Cardiac septum (tissue), 1 donor: ENCODE measurements at regions not wholly inside any gene's neighbourhood (a gene's known extent, or its start where the extent isn't known, plus 50 kb on each side); places are given as distances from the start of the nearest gene placed in this dataset.

Source experiments
- DNase-seq: peaks from one replicate; pipeline ENCODE4 v3.0.0-alpha.2; 2020; ENCODE audit warnings: low spot score
- intact Hi-C: fragments of 100-400 bp; cut with DNase I; formaldehyde crosslinking; loops from one replicate; pipeline ENCODE4 v1.14.0; 2022
- donor health status: DM: no; HTN: no; CAD: no.

DNA sequence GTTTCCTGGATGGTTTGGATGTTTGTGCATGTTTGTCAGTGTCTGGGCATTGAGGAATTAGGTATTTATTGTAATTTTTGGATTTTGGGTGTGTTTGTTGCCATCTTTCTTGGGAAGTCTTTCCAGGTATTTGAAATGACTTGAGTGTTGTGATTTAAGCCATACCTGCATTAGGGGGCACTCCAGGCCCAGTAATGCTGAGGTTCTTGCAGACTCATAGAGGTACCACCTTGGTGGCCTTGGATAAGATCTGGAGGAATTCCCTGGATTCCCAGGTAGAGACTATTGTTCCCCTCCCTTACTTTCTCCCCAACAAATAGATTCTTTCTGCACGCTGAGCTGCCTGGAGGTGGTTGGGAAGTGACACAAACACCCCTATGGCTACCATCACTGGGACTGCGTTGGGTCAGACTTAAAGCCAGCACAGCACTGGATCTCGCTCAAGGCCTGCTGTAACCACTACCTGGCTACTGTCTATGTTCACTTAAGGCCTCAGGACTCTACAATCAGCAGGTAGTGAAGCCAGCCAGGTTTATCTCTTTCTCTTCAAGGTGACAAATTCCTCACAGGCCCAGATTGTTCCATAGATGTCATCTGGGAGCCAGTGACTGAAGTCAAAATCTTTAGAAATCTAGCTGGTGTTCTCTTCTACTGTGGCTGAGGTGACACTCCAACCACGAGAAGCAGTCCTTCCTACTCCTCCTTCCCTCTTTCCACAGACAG lies 643.6 kb downstream of the PDHA2 start:
- no peak for DNase-seq
- intact Hi-C loops = no loop called here

DNA sequence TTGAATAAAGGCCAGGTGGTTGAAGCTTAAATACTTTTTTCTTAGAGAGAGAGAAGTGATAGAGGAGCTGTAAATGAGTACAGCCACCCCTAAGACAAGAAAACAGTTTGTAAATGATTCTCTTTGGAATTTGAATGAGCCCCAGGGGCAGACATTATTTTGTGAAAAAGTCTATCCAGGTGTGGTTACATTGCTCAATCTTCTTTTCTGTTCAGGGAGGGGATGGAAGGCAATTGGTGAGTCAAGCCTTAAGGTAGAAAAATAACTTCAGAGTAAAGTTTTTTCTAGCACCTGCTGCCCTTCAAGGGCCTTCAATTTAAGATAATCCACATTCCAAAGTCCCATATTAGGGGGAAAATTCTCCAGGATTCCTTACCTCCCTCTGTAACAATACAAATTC lies 646.7 kb downstream of the PDHA2 start:
- intact Hi-C loops = no loop called here
- DNase-seq = no peak

DNA sequence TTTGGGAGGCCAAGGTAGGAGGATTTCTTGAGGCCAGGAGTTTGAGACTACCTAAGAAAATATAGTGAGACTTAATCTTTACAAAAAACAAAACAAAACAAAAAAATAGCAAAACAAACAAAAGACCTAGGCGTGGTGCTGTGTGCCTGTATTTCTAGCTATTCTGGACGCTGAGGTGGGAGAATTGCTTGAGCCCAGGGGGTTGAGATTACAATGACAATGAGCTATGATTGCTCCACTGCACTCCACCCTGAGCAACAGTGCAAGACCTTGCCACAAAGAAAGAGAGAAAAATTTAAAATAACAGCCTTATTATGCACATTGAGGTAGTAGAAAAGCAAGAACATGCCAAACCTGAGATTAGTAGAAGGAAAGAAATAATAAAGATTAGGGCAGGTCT lies 657.7 kb downstream of the PDHA2 start:
- no peak for DNase-seq
- intact Hi-C loops = no loop called here

DNA sequence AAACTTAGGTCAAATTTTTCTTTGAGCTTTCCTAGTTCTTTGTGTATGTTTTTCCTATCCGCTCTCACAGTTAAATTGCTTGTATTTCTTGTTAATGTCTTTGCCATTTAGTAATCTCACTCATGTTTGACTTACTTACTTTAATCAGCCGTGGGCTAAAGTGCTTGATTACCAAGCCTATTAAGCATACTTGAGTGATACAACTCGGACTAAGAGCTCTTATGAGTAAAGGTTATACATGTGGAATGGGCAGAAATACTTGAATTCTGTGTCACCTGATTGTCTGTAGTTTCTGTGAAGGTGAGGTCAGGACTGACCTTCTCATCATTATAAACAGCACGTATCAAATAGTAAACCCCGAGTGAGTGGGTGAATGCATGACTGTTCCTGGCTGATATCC lies 664.5 kb downstream of the PDHA2 start:
- intact Hi-C loops = no loop called here
- no peak for DNase-seq

DNA sequence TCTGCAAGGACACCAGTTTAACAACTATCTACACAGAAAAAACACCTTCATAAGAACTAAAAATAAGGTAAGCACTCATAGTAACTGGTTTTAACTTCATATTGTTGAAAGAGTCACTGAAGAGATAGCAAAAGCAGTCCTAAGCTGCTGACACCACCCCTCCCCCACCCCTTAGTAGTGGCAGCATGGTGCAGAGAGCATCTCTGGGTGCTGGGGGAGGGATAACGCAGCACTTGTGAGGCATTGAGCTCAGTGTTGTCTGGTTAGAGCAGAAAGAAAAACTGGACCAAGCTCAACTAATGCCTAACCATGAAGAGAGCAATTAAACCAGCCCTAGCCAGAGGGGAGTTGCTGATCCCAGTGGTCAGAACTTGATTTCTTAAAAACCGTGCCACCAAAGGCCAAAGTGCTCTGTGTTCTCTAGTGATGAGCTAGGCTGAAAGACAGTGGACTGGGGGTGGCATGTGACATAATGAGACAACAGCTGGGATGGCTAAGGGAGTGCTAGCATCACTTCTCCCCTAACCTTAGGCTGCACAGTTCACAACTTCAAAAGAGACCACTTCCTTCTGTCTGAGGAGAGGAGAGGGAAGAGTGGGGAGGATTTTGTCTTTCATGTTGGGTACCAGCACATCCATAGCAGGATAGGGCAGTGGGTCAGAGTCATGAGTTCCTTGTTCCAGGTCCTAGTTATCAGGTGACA lies 669.3 kb downstream of the PDHA2 start:
- no peak for DNase-seq
- intact Hi-C loops = no loop called here

DNA sequence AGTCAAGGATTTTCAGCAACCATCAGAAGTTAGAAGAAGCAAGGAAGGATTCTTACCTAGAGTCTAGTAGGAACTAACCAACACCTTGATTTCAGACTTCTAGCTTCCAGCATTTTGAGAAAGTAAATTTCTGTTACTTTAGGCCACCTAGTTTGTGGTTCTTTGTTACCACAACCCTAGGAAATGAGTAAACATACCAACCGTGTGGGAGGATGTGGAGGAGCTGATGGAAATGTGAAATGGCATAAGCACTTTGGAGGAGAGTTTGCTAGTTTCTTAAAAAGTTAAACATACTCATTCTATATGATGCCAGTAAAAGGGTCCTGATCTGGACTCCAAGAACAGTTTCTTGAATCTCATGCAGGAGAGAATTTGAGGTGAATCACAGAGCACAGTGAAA lies 679.4 kb downstream of the PDHA2 start:
- no peak for DNase-seq
- intact Hi-C loops = no loop called here

DNA sequence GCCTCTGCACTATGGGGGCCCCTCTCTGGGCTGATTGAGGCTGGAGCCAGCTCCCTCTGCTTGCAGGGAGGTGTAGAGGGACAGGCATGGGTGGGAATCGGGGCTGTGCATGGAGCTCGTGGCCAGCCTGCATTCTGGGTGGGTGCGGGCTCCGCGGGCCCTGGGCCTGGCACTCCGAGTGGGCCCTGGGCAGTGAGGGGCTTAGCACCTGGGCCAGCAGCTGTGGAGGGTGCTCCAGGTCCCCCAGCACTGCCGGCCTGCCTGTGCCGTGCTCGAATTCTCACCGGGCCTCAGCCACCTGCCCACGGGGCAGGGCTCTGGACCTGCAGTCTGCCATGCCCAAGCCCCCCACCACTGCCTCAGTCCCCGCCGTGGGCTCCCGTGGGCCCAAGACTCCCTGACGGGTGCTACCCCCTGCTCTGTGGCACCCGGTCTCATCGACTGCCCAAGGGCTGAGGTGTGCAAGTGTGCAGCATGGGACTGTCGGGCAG lies 681.2 kb downstream of the PDHA2 start:
- intact Hi-C loops = no loop called here
- no peak for DNase-seq

DNA sequence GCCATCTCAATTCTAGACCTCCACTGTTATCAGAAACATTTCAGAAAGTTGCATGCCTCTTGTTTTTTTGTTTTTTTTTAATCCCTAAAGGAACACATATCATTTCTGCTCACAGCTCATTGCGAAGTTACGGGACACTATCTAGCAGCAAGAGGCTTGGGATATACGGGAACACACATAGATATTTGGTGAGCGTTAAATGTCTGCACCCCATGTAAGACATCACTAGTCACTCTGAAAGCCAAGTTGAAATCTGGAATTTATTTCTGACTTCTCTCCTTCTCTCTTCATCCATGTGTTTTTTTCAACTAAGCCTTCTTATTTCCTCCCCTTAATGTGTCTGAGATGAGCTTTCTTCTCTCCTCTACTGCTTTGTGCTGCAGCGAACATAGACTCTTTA lies 683.7 kb downstream of the PDHA2 start:
- intact Hi-C loops = no loop called here

DNA sequence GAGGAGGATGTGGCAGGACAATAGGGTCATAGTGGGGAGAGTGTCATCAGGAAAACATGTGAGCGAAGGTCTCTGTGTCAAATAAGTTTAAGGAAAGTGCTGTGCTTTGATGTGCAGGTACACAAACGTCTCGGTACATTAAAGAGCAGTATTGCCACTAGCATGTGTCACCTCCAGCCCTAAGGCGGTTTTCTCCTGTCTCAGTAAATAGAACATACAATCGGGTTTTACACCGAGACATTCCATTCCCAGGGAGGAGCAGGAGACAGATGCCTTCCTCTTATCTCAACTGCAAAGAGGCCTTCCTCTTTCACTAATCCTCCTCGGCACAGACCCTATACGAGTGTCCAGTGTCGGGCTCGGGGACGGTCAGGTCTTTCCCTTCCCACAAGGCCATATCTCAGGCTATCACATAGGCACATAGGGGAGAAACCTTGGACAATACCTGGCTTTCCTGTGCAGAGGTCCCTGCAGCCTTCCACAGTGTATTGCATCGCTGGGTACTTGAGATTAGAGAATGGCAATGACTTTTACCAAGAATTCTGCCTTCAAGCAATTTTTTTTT lies 684.5 kb downstream of the PDHA2 start:
- intact Hi-C loops = no loop called here
- no peak for DNase-seq

More for the DNA sequence above, 683.7 kb downstream of the PDHA2 start:
- DNase-seq = no peak

DNA sequence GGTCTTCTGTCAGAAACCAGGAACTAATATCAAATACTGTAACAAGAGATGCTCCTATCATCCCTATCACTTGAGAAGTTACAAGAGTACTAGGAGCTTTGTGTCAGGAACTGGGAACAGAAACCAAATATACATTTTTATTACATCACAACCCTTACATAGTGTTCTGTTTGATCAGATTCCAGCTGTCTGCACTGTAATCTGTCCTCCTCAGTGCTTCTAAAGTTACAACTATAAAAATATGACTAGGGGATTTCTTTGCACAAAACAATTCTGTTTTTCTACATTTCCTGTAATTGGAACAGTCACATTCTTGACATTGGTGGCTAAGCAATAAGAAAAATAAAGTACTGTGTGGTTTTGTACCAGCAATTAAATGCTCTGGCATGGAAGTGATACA lies 686.0 kb downstream of the PDHA2 start:
- no peak for DNase-seq
- intact Hi-C loops = no loop called here

DNA sequence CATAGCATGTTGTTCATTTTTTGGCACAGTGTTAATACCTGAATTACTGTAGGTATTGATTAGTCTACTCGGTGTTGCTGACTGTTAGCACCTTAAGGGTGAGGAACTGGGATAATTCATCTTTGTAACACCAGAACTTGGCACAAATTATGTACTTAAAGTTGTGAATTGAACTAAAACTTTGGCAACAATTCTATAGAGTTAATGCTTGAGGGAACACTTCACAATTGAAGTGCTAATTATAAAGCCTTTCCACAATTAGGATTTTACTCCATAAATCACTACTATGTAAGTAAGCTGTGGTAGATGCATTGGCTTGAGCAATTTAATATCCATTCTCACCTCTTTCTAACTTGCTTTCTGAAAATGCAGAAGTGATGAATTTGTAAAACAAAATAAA lies 686.7 kb downstream of the PDHA2 start:
- DNase-seq = no peak
- intact Hi-C loops = no loop called here

DNA sequence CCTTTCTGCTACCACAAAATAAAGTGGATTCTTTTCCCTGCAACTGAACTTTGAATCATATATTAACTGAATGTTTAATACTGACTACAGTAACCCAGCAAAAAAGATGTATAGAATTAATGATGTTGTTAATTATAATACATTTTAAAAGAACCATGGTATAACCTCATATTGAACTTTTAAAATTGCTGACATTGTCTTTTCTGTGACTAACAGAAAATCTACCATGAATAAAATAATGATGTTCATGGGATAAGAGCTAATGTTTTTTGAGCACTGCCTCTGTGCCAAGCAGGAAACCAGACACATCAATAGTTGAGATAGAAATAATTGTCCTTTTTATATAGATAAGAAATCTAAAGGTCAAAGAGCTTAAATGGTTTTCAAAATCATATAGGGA lies 691.9 kb downstream of the PDHA2 start:
- intact Hi-C loops = no loop called here
- no peak for DNase-seq

DNA sequence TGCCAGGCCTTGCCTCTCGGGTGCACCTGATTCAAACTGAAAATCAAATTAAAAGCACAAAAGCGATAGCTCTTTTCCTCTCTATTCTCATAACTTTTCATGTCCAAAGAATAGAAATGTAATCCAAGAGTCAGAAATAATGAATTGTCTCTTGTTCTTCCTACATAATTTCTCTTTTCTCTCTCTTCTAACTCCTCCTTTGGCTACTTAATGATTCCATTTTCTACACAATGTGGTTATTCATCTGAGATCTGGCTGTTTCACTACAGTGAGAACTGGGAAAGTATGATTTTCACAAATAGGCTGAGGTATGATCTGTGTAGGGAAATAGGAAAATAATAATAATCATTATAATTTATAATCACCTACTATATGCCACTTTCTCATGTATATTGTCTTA lies 703.5 kb downstream of the PDHA2 start:
- no peak for DNase-seq
- intact Hi-C loops = no loop called here

DNA sequence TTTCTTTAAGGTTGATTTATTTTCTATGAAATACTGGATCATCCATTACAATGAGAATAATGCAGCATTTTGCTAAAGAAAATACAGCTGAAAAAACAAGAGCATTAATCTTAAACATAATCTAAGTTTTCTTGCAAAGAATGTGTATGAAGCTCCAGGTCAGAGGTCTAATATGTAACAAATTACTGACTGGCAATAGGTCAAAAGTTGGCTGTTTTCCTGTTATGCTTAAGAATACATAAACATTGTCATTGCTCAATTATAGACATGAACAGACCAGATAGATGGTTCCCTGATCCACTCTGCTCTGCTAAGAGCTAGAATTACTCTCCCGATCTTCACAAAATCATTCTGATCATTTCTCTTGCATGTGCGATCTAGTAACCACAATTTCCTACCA lies 718.6 kb downstream of the PDHA2 start:
- intact Hi-C loops = no loop called here
- no peak for DNase-seq

DNA sequence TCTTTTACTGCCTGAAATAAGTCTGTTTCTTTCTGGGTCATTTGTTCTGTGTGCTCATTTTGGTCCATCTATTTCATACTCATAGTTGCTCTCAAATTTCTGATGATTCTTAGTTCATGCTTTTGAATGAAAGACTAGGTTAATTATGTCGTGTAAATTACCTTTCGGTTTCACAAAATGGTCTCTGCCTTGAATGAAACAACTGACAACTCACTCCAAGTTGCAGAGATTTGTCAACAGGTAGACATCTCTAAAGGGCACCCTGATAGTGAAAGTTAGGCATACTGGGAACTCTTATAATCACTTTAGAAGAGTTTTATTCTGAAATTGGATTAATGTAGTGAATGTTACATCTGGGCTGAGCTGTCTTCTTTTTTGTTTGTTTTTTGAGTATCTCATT lies 726.9 kb downstream of the PDHA2 start:
- no peak for DNase-seq
- intact Hi-C loops = no loop called here

DNA sequence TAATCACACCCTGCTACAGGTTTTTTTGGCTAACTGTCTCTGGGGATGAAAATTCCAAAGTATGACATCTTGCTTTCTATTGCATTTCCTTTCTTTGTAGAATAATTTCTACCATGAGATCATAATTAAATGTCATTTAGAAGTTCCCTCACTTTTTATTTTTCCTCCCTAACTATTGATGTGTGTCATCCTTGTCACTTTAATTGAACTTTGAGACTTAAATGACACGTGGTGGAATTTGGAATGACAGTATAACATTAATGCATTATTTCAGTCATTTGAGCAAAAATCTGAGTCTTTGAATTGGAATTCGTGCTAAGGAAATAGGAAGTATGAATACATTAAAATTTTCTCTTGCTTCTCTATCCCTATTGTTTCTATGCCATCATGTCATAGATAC lies 745.4 kb downstream of the PDHA2 start:
- intact Hi-C loops = no loop called here
- no peak for DNase-seq

DNA sequence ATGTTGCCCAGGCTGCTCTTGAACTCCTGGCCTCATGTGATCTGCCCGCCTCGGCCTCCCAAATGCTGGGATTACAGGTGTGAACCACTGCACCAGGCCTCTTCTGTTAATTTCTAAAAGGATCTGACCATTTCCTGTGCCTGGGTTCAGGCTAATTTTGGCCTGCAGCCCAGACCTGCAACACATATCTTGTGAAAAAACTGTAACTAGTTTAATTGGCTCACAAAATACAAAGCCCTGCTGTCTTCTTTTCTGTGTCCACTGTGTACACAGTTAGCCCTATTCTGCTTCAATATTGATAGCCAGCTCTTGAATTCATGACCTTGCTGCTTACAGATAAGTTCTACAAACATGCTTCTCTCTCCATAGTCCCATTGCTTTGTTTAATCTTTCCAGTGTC lies 753.5 kb downstream of the PDHA2 start:
- intact Hi-C loops = no loop called here
- no peak for DNase-seq

DNA sequence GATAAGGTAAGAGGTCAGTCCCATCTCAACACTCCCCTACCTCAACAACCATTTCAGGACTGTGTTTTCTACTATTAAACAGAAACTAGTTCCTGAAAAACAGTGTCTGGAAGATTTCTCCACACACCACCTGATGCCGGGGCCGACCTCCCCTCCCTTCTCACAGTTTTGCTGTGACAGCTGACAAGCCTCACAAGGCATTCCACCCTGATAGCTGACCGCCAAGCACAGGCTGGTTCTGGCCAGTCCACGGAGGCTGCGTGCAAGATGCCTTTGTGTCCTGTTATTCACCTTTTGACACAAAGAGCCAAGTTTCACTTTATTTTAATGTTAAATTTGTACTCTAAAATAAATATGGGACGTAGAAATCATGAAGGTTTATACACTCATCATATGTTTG lies 758.6 kb downstream of the PDHA2 start:
- intact Hi-C loops = no loop called here
- peak; percentile 86 for DNase-seq

DNA sequence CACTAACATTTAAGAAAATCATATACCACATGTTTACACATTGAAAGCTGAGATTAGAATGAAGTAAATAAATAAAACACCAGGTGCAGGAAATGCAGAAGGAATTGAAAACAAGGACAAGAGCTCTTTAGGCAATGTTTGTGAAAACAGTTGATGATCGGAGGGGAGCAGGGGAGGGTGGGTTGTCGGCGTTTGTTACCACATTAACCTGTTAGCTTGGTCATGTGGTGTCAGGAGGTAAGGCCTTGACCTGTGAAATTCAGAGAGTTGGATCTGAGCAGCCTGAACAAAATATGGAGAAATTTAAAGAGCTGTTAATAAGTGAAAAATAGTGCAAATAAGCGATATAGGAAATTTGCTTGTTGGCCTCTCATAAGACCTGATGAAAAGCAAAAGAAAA lies 759.9 kb downstream of the PDHA2 start:
- no peak for DNase-seq
- intact Hi-C loops = no loop called here

DNA sequence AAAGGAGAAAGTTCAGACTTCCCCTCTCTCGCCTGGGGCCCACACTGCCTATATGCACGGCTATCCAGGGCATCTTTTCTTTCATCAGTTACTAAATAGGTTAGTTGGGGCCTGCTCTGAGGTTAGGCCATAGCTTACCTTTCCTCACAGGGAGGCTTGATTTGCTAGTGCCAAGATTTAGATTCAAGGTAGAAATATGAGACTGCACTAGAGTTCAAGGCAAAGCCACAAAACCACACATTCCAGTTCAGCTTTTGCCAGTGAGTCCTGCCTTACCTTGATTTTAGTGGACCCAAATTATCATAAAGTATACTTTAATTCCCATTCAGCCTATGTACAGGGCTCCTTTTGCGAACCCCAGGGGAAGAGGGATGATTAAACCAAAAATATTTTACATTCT lies 762.8 kb downstream of the PDHA2 start:
- intact Hi-C loops = no loop called here
- DNase-seq = no peak

DNA sequence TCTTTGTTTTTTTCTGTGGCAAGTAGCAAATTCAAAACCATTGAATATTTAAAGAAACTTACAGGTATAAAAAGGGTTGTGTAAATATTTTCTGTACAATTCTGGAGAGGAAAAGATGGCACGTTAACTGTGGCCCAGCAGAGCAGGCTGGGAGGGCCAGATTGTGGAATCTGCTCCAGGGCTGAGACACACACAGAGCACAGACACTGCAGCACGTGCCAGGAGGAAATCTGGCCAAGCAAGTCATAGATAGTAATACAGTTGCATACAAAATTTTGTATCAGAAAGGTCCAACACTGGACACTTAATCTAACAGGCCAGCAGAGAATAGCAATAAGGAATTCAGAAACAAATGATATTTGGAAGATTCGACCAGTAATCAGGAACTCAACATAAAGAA lies 763.7 kb downstream of the PDHA2 start:
- DNase-seq = no peak
- intact Hi-C loops = no loop called here
